H54 (cell line): ENCODE measurements at regions not wholly inside any gene's neighbourhood (a gene's known extent, or its start where the extent isn't known, plus 50 kb on each side); places are given as distances from the start of the nearest gene placed in this dataset.
"Not testable (repeated sequence)": the region's sequence is repeated elsewhere in the genome, so short reads cannot be mapped to it uniquely, and the experiment has no call there.

Experiments
- DNase-seq: peaks from one replicate; pipeline ENCODE4 v3.0.0; 2011; ENCODE audit warnings: low spot score, mixed read lengths; ENCODE audit not compliant: insufficient read length
- FAIRE-seq: peaks from 3 replicates; lab custom pipeline; 2011; peaks lifted over from hg19 to GRCh38; lab: Jason Lieb, UNC
- POLR2A ChIP-seq: IDR thresholded peaks from 2 replicates; pipeline ENCODE4 v1.6.1; 2011; ENCODE audit warnings: low read depth, mild to moderate bottlenecking, low read length

DNA sequence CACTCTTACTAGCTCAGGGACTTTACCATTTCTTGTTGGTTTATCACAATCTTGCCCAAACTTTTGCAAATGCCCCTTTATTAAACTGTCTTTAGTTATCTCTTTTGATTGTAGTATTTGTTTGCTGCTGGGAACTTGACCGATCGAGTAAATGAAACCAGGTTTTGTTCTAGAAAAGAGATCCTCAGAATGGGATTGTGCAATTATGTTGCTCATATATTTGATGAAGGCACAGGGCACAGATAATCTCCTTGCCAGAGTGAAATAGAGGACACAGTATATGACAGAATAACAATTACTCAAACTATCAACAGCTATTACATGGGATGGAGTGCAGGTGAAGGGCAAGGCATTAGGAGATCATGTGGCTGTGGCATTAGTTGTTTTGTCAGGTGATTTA lies 216.6 kb upstream of the RASGRP1 start:
- no peak for FAIRE-seq
- DNase-seq: no peak
- no peak for TF ChIP-seq POLR2A

DNA sequence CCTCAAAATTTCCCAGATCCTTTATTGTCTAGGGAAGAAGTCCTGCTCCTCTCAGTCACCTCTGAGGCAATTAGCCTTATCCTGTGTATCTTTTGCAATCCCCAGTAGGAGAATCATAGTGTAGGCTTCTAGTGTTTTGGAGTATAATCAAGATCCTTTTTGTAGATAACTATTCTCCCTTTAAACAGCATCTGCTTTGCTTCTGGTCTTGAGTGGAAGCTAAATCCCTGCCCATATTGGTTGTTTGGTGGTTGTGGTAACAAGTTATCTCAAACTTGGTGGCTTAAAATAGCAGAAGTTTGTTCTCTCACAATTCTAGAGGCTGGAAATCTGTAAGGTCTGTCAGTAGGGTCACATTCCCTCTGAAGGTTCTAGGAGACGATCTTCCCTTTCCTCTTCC lies 217.5 kb upstream of the RASGRP1 start:
- FAIRE-seq (no peak), DNase-seq (no peak)
- TF ChIP-seq POLR2A: no peak

DNA sequence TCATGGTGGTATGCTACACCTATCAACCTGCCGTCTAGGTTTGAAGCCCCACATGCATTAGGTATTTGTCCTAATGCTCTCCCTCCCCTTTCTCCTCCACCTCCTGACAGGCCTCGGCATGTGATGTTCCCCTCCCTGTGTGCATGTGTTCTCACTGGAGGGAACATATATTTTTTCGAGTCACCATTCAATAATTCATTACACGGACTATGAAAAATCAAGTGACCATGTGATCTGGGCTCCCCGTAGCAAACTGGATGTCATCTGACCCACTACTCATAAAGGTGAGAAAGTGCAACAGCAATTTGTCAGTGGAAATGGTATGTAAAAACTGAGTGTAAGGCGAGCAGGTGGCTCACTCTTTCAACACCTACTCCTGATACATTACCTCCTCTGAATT lies 224.3 kb upstream of the RASGRP1 start:
- DNase-seq (no peak), FAIRE-seq (no peak)
- no peak for TF ChIP-seq POLR2A

DNA sequence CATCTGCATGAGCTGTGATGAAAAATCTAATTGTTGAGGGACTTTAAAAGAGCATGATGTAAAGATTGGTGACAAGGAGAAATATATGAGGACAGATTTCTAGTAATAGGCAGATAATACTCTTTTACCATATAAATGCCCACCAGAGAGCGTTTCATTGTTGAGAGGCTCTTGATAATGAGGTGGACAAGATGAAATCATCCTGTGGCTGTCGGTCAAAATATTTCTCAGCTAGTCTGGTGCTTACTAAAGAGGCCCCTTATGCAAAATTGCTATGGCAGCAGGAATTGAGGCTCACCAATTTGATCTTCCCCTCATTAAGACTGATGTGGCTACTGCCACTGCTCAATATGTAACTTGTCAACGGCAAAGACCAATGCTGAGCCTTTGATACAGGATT lies 225.0 kb upstream of the RASGRP1 start:
- no peak for TF ChIP-seq POLR2A
- FAIRE-seq: no peak
- DNase-seq: no peak

DNA sequence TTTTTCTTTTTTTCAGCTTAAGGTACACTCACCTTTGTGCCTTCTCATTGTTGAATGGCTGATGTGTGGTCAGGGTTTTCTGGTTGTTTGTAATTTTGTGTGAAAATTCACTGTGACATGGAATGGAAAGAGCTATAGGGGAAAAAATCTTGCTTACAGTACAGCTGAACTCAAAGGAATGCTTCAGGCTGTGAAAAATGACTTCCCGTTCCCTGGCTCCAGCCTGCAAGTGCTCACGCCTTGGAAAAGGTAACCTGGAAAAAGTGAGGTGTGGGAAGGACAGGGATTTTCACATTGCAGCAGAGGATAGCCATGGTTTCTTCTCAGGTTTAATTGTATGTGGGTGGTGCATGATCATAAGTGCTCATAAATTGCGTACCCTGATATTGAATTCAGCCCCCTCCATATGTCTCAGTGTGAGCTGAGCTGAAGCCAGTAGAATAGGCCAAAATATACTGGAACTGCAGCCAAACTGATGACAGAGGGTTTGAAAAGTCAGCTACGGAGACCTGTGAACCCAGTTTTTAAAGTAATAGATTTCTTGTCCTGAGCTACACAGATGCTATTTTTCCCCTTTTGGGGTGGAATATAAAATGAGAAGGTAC lies 228.7 kb upstream of the RASGRP1 start:
- no peak for FAIRE-seq
- no peak for DNase-seq
- no peak for TF ChIP-seq POLR2A

DNA sequence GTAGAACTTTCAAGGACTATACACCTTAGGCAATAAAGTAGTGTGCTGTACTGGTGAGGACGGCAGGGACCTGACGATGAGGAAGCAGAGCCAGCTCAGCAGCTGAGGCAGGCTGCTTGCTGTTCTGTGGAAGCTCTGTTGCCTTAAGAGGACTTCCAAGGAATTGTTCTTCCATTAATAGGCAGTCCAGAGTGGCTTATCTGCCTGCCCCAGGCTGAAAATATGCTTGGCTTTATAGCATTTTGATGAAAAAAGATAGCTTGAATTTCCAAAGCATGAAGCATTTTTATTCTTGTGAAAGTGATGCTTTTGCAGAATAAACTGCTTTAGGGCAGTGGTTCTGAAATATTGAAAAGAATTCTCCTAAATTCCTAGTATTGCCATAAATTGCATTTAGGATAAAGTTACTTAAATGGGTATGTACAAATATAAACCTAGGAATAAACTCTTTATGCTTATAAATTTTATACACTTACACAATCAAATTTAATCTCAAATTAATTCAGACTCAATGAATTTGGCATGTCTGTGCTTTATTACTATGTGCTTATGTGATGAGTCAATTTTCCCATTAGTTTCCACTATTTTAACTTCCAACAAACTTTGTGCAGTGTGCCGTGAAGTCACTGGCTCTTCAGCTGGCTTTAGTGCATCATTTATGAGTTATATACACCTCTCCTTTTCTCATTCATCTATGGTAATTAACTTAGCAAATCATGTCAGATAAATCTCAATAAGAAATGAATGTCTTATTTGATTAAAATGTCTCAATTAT lies 231.0 kb upstream of the RASGRP1 start:
- FAIRE-seq: no peak
- no peak for TF ChIP-seq POLR2A
- no peak for DNase-seq

DNA sequence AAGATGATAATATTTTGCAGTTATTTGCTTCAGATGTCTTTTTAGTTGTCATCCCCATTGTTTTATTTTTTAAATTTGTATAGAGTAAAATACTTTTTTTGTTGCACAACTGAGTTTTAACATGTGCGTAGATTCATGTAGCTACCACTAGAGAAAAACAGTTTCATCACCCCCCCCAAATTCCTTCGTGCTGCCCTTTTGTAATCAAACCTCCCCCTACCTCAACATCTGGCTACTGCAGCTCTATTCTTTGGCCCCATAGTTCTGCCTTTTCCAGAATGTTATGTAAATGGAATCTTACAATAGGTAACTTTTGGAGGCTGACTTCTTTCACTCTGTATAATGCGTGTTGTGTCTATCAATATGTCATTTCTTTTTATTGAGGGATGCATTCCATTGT lies 232.0 kb upstream of the RASGRP1 start:
- FAIRE-seq: no peak
- no peak for DNase-seq
- TF ChIP-seq POLR2A: no peak

DNA sequence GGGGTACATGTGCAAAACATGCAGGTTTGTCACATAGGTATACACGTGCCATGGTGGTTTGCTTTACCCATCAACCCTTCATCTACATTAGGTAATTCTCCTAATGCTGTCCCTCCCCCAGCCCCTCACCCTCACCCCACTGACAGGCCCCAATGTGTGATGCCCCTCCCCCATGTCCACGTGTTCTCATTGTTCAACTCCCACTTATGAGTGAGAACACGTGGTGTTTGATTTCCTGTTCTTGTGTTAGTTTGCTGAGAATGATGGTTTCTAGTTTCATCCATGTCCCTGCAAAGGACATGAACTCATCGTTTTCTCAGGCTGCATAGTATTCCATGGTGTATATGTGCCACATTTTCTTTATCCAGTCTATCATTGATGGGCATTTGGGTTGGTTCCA lies 232.9 kb upstream of the RASGRP1 start:
- FAIRE-seq, DNase-seq: not testable (repeated sequence)

DNA sequence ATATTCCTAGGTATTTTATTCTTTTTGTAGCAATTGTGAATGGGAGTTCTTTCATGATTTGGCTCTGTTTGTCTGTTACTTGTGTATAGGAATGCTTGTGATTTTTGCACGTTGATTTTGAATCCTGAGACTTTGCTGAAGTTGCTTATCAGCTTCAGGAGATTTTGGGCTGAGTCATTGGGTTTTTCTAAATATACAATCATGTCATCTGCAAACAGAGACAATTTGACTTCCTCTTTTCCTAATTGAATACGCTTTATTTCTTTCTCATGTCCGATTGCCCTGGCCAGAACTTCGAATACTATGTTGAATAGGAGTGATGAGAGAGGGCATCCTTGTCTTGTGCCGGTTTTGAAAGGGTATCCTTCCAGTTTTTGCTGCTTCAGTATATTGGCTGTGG lies 234.6 kb upstream of the RASGRP1 start:
- not testable (repeated sequence) for DNase-seq

DNA sequence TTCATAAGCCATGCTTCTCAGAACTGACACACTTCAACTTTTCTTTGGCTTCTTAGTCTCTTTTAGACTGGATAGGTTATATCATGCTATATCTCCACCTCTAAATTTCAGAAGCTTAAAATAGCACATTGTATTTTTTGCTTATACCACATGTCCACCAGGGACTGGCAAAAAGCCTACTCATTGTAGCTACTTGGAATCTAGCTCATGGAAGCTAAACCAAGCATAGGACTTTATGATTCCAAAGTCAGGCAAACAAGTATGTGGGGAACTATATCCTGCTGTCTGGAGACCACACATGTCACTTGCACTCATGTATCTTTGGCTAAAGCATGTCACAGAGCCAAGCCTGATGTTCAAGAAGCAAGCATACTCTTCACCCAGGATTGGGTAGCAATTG lies 245.0 kb upstream of the RASGRP1 start:
- no peak for FAIRE-seq
- no peak for DNase-seq
- no peak for TF ChIP-seq POLR2A

More for the DNA sequence above, 234.6 kb upstream of the RASGRP1 start:
- not testable (repeated sequence) for FAIRE-seq

DNA sequence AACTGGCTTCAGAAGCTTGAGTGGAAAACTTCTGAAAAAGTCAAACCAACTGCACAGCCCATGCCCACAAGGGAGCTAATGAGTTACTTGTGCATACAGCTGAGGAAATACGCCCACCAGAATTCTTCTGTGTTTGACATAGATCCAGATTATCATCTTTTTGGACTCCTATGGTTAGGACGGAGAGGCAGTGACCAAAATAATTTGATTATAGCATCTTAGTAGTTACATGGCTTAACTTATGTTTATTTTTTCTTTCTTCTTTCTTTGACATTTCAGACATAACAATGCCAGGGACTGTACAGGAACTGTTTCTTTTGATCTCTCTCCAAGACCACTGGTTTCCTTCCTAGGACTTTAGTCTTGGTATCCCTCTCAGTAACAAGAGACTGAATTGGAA lies 246.1 kb upstream of the RASGRP1 start:
- FAIRE-seq: no peak
- TF ChIP-seq POLR2A: no peak
- no peak for DNase-seq

DNA sequence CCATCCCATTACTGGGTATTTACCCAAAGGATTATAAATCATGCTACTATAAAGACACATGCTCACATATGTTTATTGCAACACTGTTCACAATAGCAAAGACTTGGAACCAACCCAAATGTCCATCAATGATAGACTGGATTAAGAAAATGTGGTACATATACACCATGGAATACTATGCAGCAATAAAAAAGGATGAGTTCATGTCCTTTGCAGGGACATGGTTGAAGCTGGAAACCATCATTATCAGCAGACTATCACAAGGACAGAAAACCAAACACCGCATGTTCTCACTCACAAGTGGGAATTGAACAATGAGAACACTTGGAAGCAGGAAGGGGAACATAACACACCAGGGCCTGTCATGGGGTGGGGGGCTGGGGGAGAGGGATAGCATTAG lies 249.6 kb upstream of the RASGRP1 start:
- DNase-seq, FAIRE-seq: not testable (repeated sequence)

DNA sequence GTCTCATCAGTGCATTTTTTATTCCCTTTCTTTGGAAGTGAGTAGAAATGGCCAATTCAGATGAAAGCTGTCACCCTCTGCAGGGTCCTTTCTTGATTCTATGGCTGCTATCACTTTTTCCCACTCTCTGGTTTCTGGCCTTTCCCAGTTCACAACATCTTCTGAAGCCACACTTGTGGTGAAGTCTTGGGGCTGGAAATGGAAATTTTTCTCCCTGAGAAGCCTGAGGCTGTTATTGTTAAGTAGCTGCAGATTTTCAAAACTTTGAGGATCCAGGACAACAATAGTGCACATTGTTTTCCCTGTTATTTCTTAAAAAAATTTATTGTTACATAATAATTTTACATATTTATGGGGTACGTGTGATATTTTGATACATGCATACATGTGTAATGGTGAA lies 250.3 kb upstream of the RASGRP1 start:
- DNase-seq: no peak
- TF ChIP-seq POLR2A: no peak
- FAIRE-seq: no peak

DNA sequence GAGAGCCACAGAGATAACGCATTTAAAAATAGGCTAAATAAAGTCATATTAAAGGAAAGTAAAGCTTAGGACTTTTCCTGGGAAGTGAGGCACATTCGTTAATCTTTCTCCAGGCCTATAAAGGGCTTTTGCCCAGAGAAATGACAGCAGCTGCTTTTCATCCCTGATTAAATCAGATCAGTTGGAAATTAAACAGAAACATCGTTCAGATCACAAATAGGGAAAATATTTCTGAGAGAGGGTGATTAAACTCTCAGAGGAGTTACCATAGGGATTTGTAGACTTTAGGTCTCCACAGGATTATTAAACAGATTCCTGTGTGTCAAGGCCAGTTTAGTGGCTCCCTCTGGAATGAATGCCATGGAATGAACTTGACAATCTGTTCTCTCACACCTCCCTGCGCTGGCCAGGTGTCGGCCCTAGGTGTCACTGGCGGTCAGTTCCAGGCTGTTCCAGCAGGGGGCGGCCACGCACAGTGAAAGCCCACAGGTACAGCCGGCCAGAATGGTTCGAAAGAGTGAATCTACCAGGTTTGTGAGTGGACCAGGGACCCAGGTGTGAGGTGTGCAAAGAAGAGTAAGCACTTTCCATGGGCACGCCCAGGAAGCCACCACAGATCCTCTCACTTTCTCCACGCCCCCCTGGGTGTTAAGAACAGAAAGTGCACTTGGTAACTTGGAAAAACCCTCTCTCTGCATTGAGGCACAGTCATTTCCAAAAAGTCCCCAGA lies 253.0 kb upstream of the RASGRP1 start:
- TF ChIP-seq POLR2A: no peak
- FAIRE-seq (no peak), DNase-seq (peak; percentile 62)
